MM.1S (cell line): ENCODE measurements at regions not wholly inside any gene's neighbourhood (a gene's known extent, or its start where the extent isn't known, plus 50 kb on each side); places are given as distances from the start of the nearest gene placed in this dataset.

Experiments used
- EZH2 ChIP-seq: fragments of 300-600 bp; sonication (generic); optimal IDR thresholded peaks from 2 replicates; pipeline ENCODE3; 2017; ENCODE audit warnings: low read depth, mild to moderate bottlenecking, antibody characterized with exemption, low read length, mixed read lengths
- TF ChIP-seq, protein P1 (sequence below): fragments of 300-600 bp; sonication (generic); IDR thresholded peaks from 2 replicates; pipeline ENCODE4 v1.5.1; 2016; ENCODE audit warnings: antibody characterized with exemption, low read length, mixed read lengths

DNA sequence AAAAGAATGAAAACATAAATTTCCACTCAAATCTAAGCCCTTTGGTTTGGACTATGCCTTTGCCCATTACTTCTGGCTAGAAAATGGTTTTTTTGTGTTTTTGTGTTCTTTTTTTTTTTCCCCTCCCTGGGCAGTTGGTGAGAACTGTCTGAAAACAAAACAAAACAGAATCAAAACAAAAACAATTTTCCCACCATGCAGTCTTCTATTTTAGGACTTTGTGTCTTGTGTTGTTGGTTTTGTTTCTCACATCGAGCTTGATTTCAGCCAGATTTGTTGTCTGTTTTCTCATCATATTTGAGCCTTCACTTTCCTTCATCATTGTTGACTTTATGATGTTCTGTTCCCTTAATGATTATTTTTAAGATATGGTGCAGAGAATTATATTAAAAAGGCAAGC is 206.3 kb downstream of the MACC1 start:
- no peak for TF ChIP-seq EZH2
- TF ChIP-seq, protein P1, sequence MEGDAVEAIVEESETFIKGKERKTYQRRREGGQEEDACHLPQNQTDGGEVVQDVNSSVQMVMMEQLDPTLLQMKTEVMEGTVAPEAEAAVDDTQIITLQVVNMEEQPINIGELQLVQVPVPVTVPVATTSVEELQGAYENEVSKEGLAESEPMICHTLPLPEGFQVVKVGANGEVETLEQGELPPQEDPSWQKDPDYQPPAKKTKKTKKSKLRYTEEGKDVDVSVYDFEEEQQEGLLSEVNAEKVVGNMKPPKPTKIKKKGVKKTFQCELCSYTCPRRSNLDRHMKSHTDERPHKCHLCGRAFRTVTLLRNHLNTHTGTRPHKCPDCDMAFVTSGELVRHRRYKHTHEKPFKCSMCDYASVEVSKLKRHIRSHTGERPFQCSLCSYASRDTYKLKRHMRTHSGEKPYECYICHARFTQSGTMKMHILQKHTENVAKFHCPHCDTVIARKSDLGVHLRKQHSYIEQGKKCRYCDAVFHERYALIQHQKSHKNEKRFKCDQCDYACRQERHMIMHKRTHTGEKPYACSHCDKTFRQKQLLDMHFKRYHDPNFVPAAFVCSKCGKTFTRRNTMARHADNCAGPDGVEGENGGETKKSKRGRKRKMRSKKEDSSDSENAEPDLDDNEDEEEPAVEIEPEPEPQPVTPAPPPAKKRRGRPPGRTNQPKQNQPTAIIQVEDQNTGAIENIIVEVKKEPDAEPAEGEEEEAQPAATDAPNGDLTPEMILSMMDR: no peak
